Natural killer cell (primary cell): ENCODE measurements at regions not wholly inside any gene's neighbourhood (a gene's known extent, or its start where the extent isn't known, plus 50 kb on each side); places are given as distances from the start of the nearest gene placed in this dataset.

ENCODE experiments used
- ATAC-seq, 3 donors: fragments of 150-1000 bp in 2 of 3; fragments of 200-7000 bp in 1 of 3; cut with Tn5 transposase; 1 replicate in 1 of 3; 2 replicates in 2 of 3; pipeline ENCODE4 v1.10.0; 2021; ENCODE audit warnings: mild to moderate bottlenecking in 2 of 3, moderate library complexity in 2 of 3
- DNase-seq, 2 donors: peaks; one replicate each; pipeline versions ENCODE4 v3.0.0 to v3.0.0-alpha.2; 2013 to 2021; ENCODE audit warnings: mixed read lengths in 1 of 2
- H3K27ac ChIP-seq: one replicate; pipeline ENCODE4 v1.5.1; 2013; ENCODE audit warnings: mild to moderate bottlenecking, low read length
- H3K27me3 ChIP-seq: one replicate; pipeline ENCODE4 v1.6.1; 2013; ENCODE audit warnings: low read length; ENCODE audit not compliant: control insufficient read depth, insufficient read depth
- H3K36me3 ChIP-seq: one replicate; pipeline ENCODE4 v1.6.1; 2013; ENCODE audit warnings: low read length; ENCODE audit not compliant: control insufficient read depth, insufficient read depth
- H3K4me1 ChIP-seq: one replicate; pipeline ENCODE4 v1.6.1; 2013; ENCODE audit warnings: low read length; ENCODE audit not compliant: control insufficient read depth, insufficient read depth
- H3K4me3 ChIP-seq: one replicate; pipeline ENCODE4 v1.5.1; 2013; ENCODE audit warnings: low read length
- H3K9me3 ChIP-seq: one replicate; pipeline ENCODE4 v1.6.1; 2013; ENCODE audit warnings: low read length; ENCODE audit not compliant: control insufficient read depth, insufficient read depth
- H3K27ac Mint-ChIP-seq, 2 donors: one replicate each; pipeline ENCODE4 v1.8.0; 2022; ENCODE audit warnings: mild to moderate bottlenecking in 2 of 2, mixed read lengths in 2 of 2, moderate library complexity in 1 of 2
- H3K27me3 Mint-ChIP-seq, 2 donors: one replicate each; pipeline ENCODE4 v1.8.0; 2022; ENCODE audit warnings: low read depth in 2 of 2, mixed read lengths in 2 of 2
- H3K36me3 Mint-ChIP-seq: one replicate; pipeline ENCODE4 v1.8.0; 2022; ENCODE audit warnings: mixed read lengths
- H3K4me1 Mint-ChIP-seq, 2 donors: one replicate each; pipeline ENCODE4 v1.8.0; 2022; ENCODE audit warnings: mixed read lengths in 2 of 2
- H3K4me3 Mint-ChIP-seq: one replicate; pipeline ENCODE4 v1.8.0; 2022; ENCODE audit warnings: mild to moderate bottlenecking, moderate library complexity, mixed read lengths
- H3K9me3 Mint-ChIP-seq, 2 donors: one replicate each; pipeline ENCODE4 v1.8.0; 2022; ENCODE audit warnings: mixed read lengths in 2 of 2
- CTCF ChIP-seq: fragments of 200-600 bp; IDR thresholded peaks from one replicate; pipeline ENCODE4 v1.8.0; 2022; ENCODE audit warnings: antibody characterized with exemption
- WGBS: methylation state at CpG from one replicate; pipeline ENCODE4 v1.1.7; 2013; ENCODE audit warnings: missing lambda C conversion rate; ENCODE audit not compliant: insufficient coverage; 5-methylcytosine and 5-hydroxymethylcytosine counted together
- intact Hi-C: fragments of 100-400 bp; cut with micrococcal nuclease; formaldehyde crosslinking; loops from one replicate; pipeline ENCODE4 v1.14.2; 2022

- no peaks in the 10 kb centered on the region for H3K36me3 Mint-ChIP-seq
- Histone ChIP-seq H3K27me3 (no peaks in the 10 kb centered on the region), H3K36me3 (no peaks in the 10 kb centered on the region), H3K27ac (no peak overlapping the region), H3K4me1 (no peaks in the 10 kb centered on the region), H3K4me3 (no peak overlapping the region), H3K9me3 (no peaks in the 10 kb centered on the region)
- H3K27me3 Mint-ChIP-seq = no peaks in the 10 kb centered on the region
- DNase-seq (no peak), ATAC-seq (no peak)
- no peak overlapping the region for H3K4me3 Mint-ChIP-seq
- H3K9me3 Mint-ChIP-seq = no peaks in the 10 kb centered on the region
- WGBS = 75% methylated on average over 8 of the region's 8 CpGs
- H3K4me1 Mint-ChIP-seq = no peaks in the 10 kb centered on the region
- intact Hi-C loops = no loop called here
- no peak for TF ChIP-seq CTCF
- H3K27ac Mint-ChIP-seq = no peak overlapping the region
These were observed 281.5 kb upstream of the CDH4 start for GRCh38 chr20:60970601-60971000.

GRCh38 chr20:60974022-60974421 lies 278.0 kb upstream of the CDH4 start:
- Histone ChIP-seq H3K4me3 (no peak overlapping the region), H3K4me1 (no peaks in the 10 kb centered on the region), H3K9me3 (peaks cover under 1% of the 10 kb centered on the region), H3K27me3 (no peaks in the 10 kb centered on the region), H3K27ac (no peak overlapping the region), H3K36me3 (no peaks in the 10 kb centered on the region)
- H3K9me3 Mint-ChIP-seq = no peaks in the 10 kb centered on the region
- no peak overlapping the region for H3K4me3 Mint-ChIP-seq
- DNase-seq (no peak), ATAC-seq (no peak)
- H3K4me1 Mint-ChIP-seq = no peaks in the 10 kb centered on the region
- H3K27me3 Mint-ChIP-seq = peaks cover 0 to 10% of the 10 kb centered on the region in 2 donors
- no peak for TF ChIP-seq CTCF
- H3K27ac Mint-ChIP-seq = no peak overlapping the region
- intact Hi-C loops = no loop called here
- H3K36me3 Mint-ChIP-seq = no peaks in the 10 kb centered on the region
- WGBS = 91% methylated on average over 9 of the region's 10 CpGs

- Histone ChIP-seq H3K27me3 (no peaks in the 10 kb centered on the region), H3K4me3 (no peak overlapping the region), H3K36me3 (no peaks in the 10 kb centered on the region), H3K9me3 (peaks cover 3% of the 10 kb centered on the region), H3K4me1 (no peaks in the 10 kb centered on the region), H3K27ac (no peak overlapping the region)
- H3K4me1 Mint-ChIP-seq = no peaks in the 10 kb centered on the region
- peaks cover 0 to 15% of the 10 kb centered on the region in 2 donors for H3K27me3 Mint-ChIP-seq
- intact Hi-C loops = no loop called here
- WGBS = 79% methylated on average over 8 of the region's 9 CpGs
- H3K9me3 Mint-ChIP-seq = peaks cover 0 to 2% of the 10 kb centered on the region in 2 donors
- H3K4me3 Mint-ChIP-seq = no peak overlapping the region
- no peak for TF ChIP-seq CTCF
- H3K27ac Mint-ChIP-seq = no peak overlapping the region
- H3K36me3 Mint-ChIP-seq = no peaks in the 10 kb centered on the region
- ATAC-seq (no peak), DNase-seq (no peak)
These were observed 277.6 kb upstream of the CDH4 start for GRCh38 chr20:60974441-60974945.

GRCh38 chr20:60976139-60976538 lies 275.9 kb upstream of the CDH4 start:
- TF ChIP-seq CTCF = no peak
- peaks cover 3% of the 10 kb centered on the region for H3K9me3 ChIP-seq
- DNase-seq = no peak
- no peaks in the 10 kb centered on the region for H3K4me1 ChIP-seq
- no peaks in the 10 kb centered on the region for H3K27me3 ChIP-seq
- no peaks in the 10 kb centered on the region for H3K36me3 ChIP-seq
- Mint-ChIP-seq H3K36me3 (no peaks in the 10 kb centered on the region), H3K4me1 (no peaks in the 10 kb centered on the region), H3K9me3 (peaks cover 0 to 6% of the 10 kb centered on the region in 2 donors), H3K4me3 (no peak overlapping the region), H3K27ac (no peak overlapping the region), H3K27me3 (peaks cover 0 to 15% of the 10 kb centered on the region in 2 donors)
- WGBS = 89% methylated on average over 15 of the region's 15 CpGs
- intact Hi-C loops = no loop called here
- no peak overlapping the region for H3K4me3 ChIP-seq
- no peak for ATAC-seq
- no peak overlapping the region for H3K27ac ChIP-seq
